H1 (cell line): ENCODE measurements at regions not wholly inside any gene's neighbourhood (a gene's known extent, or its start where the extent isn't known, plus 50 kb on each side); places are given as distances from the start of the nearest gene placed in this dataset.

Source experiments
- CTCF ChIA-PET: fragments of 300-600 bp; sonication (Branson Sonifier 250); formaldehyde crosslinking; loops from one replicate; lab custom pipeline; 2021; ENCODE audit not compliant: partially characterized antibody; lab: Charles Lee
- POLR2A ChIA-PET: fragments of 300-600 bp; sonication (Branson Sonifier 250); formaldehyde crosslinking; loops from one replicate; lab custom pipeline; 2021; ENCODE audit warnings: inconsistent platforms; ENCODE audit not compliant: partially characterized antibody; lab: Charles Lee
- DNase-seq, 2 experiments: peaks; one replicate each; pipeline versions ENCODE4 v3.0.0 to v3.0.0-alpha.2; 2010 to 2022; ENCODE audit warnings: low spot score in 2 of 2, low read depth in 1 of 2, mixed read lengths in 1 of 2
- FAIRE-seq: peaks from 2 replicates; lab custom pipeline; 2011; peaks lifted over from hg19 to GRCh38; lab: Jason Lieb, UNC
- H2AFZ ChIP-seq: 2 replicates; pipeline ENCODE4 v1.8.1; 2012; ENCODE audit warnings: low read length, inconsistent platforms
- H2AK5ac ChIP-seq: 2 replicates; pipeline ENCODE4 v1.6.1; 2013; ENCODE audit warnings: low read depth, low read length
- H2BK120ac ChIP-seq: replicated peaks from 2 replicates; pipeline ENCODE3; 2013; ENCODE audit warnings: low read depth, low read length, inconsistent platforms
- H2BK12ac ChIP-seq: 2 replicates; pipeline ENCODE4 v1.6.1; 2013; ENCODE audit warnings: low read depth, low read length
- H2BK15ac ChIP-seq: 2 replicates; pipeline ENCODE4 v1.6.1; 2013; ENCODE audit warnings: low read length
- H2BK20ac ChIP-seq: 2 replicates; pipeline ENCODE4 v1.6.1; 2013; ENCODE audit warnings: low read length
- H2BK5ac ChIP-seq: 2 replicates; pipeline ENCODE4 v1.6.1; 2013; ENCODE audit warnings: low read depth, low read length
- H3K14ac ChIP-seq: 2 replicates; pipeline ENCODE4 v1.6.1; 2013; ENCODE audit warnings: inconsistent platforms; ENCODE audit not compliant: insufficient read length
- H3K18ac ChIP-seq: 2 replicates; pipeline ENCODE4 v1.6.1; 2013; ENCODE audit warnings: low read length; ENCODE audit errors: extremely low read depth
- H3K23ac ChIP-seq: 2 replicates; pipeline ENCODE4 v1.6.1; 2013; ENCODE audit warnings: inconsistent platforms; ENCODE audit not compliant: insufficient read length
- H3K23me2 ChIP-seq: 2 replicates; pipeline ENCODE4 v1.6.1; 2013; ENCODE audit warnings: low read depth, low read length
- H3K27ac ChIP-seq: 2 replicates; pipeline ENCODE4 v1.6.1; 2011; ENCODE audit warnings: low read depth, low read length, inconsistent platforms
- H3K27me3 ChIP-seq, 4 experiments: replicated peaks in 1 of 4; 1 replicate in 1 of 4; 2 replicates in 3 of 4; pipeline versions ENCODE4 v1.6.1 to v1.8.1; 2011 to 2013; ENCODE audit warnings: low read length in 3 of 4, mild to moderate bottlenecking in 3 of 4, inconsistent platforms in 2 of 4, mixed read lengths in 2 of 4, moderate library complexity in 1 of 4; ENCODE audit not compliant: control insufficient read depth in 3 of 4, insufficient read depth in 3 of 4; ENCODE audit errors: extremely low read depth in 1 of 4
- H3K36me3 ChIP-seq, 4 experiments: 2 replicates each; pipeline versions ENCODE4 v1.6.1 to v1.8.1; 2011 to 2013; ENCODE audit warnings: mild to moderate bottlenecking in 4 of 4, low read length in 3 of 4, moderate library complexity in 2 of 4, control low read depth in 1 of 4, inconsistent platforms in 1 of 4; ENCODE audit not compliant: insufficient read depth in 4 of 4, control insufficient read depth in 2 of 4
- H3K4ac ChIP-seq: replicated peaks from 2 replicates; pipeline ENCODE3; 2013; ENCODE audit warnings: low read length, low read depth, mixed read lengths, inconsistent platforms; ENCODE audit not compliant: insufficient read length
- H3K4me1 ChIP-seq, 4 experiments: replicated peaks in 1 of 4; 1 replicate in 1 of 4; 2 replicates in 3 of 4; pipeline versions ENCODE4 v1.6.1 to v1.8.1; 2011 to 2013; ENCODE audit warnings: low read length in 3 of 4, inconsistent platforms in 2 of 4, mixed read lengths in 1 of 4; ENCODE audit not compliant: insufficient read depth in 4 of 4, control insufficient read depth in 3 of 4
- H3K4me2 ChIP-seq, 2 experiments: 2 replicates each; pipeline versions ENCODE4 v1.6.1 to v1.8.1; 2011 to 2013; ENCODE audit warnings: low read depth in 2 of 2, low read length in 2 of 2, control low read depth in 1 of 2, inconsistent platforms in 1 of 2, mild to moderate bottlenecking in 1 of 2; ENCODE audit not compliant: insufficient read depth in 1 of 2
- H3K4me3 ChIP-seq, 4 experiments: fragments of 200-600, 300-600 bp in 1 of 4; sonication (generic), shearing (Covaris generic), sonication (Bioruptor Twin) in 1 of 4; 2 replicates each; pipeline versions ENCODE4 v1.5.1 to v1.8.1; 2011 to 2016; ENCODE audit warnings: low read length in 4 of 4, low read depth in 3 of 4, control low read depth in 2 of 4, inconsistent platforms in 2 of 4, mild to moderate bottlenecking in 2 of 4, mixed read lengths in 1 of 4, moderate library complexity in 1 of 4; ENCODE audit not compliant: insufficient read depth in 2 of 4; ENCODE audit errors: extremely low read depth in 1 of 4
- H3K56ac ChIP-seq: replicated peaks from 2 replicates; pipeline ENCODE3; 2013; ENCODE audit warnings: low read depth, mild to moderate bottlenecking, mixed read lengths, low read length, inconsistent platforms; ENCODE audit not compliant: insufficient read length
- H3K79me1 ChIP-seq: 2 replicates; pipeline ENCODE4 v1.6.1; 2013; ENCODE audit warnings: low read depth, low read length, control low read depth
- H3K79me2 ChIP-seq, 2 experiments: 2 replicates each; pipeline versions ENCODE4 v1.6.1 to v1.8.1; 2012 to 2013; ENCODE audit warnings: low read length in 2 of 2, mild to moderate bottlenecking in 2 of 2, inconsistent platforms in 1 of 2; ENCODE audit not compliant: insufficient read depth in 2 of 2, control insufficient read depth in 1 of 2
- H3K9ac ChIP-seq, 4 experiments: replicated peaks in 1 of 4; 1 replicate in 1 of 4; 2 replicates in 3 of 4; pipeline versions ENCODE4 v1.6.1 to v1.8.1; 2011 to 2013; ENCODE audit warnings: low read depth in 3 of 4, low read length in 3 of 4, control low read depth in 2 of 4, mild to moderate bottlenecking in 2 of 4, moderate library complexity in 2 of 4, inconsistent platforms in 1 of 4; ENCODE audit errors: extremely low read depth in 1 of 4
- H3K9me3 ChIP-seq, 2 experiments: 2 replicates each; pipeline versions ENCODE4 v1.6.1 to v1.8.1; 2012 to 2013; ENCODE audit warnings: mild to moderate bottlenecking in 2 of 2, moderate library complexity in 2 of 2, control low read depth in 1 of 2, inconsistent platforms in 1 of 2, low read depth in 1 of 2, low read length in 1 of 2, mixed read lengths in 1 of 2; ENCODE audit not compliant: insufficient read depth in 2 of 2
- H4K20me1 ChIP-seq, 2 experiments: replicated peaks in 1 of 2; 2 replicates each; pipeline versions ENCODE3 to v1.8.1; 2011 to 2013; ENCODE audit warnings: inconsistent platforms in 2 of 2, low read length in 2 of 2, mild to moderate bottlenecking in 1 of 2; ENCODE audit not compliant: insufficient read depth in 2 of 2, control insufficient read depth in 1 of 2
- H4K5ac ChIP-seq: 2 replicates; pipeline ENCODE4 v1.6.1; 2013; ENCODE audit warnings: low read length, low read depth, mixed read lengths, inconsistent platforms; ENCODE audit not compliant: insufficient read length
- H4K8ac ChIP-seq: 2 replicates; pipeline ENCODE4 v1.8.0; 2013; ENCODE audit warnings: mild to moderate bottlenecking, moderate library complexity, low read length, inconsistent platforms; ENCODE audit not compliant: insufficient read depth; ENCODE audit errors: extremely low read depth
- H4K91ac ChIP-seq: replicated peaks from 2 replicates; pipeline ENCODE3; 2013; ENCODE audit warnings: low read length, mixed read lengths, inconsistent platforms; ENCODE audit not compliant: insufficient read length
- CHD2 ChIP-seq: IDR thresholded peaks from 2 replicates; pipeline ENCODE4 v1.6.1; 2012; ENCODE audit warnings: low read length, improper control_type of control experiment
- RBBP5 ChIP-seq: IDR thresholded peaks from 2 replicates; pipeline ENCODE4 v1.7.1; 2012; ENCODE audit warnings: low read depth, mild to moderate bottlenecking, inconsistent platforms, low read length, moderate library complexity, borderline replicate concordance
- SIN3A ChIP-seq, 2 experiments: IDR thresholded peaks in 1 of 2; conservative IDR thresholded peaks in 1 of 2; 2 replicates each; pipeline ENCODE4 v1.6.1; 2011 to 2012; ENCODE audit warnings: low read length in 2 of 2, improper control_type of control experiment in 1 of 2, low read depth in 1 of 2, mild to moderate bottlenecking in 1 of 2
- TAF1 ChIP-seq: IDR thresholded peaks from 2 replicates; pipeline ENCODE4 v1.6.1; 2011; ENCODE audit warnings: mild to moderate bottlenecking, low read depth, low read length
- WGBS, 2 experiments: shearing (Covaris generic) in 1 of 2; methylation state at CpG; one replicate each; pipeline versions ENCODE4 v1.1.6 to v1.1.7; 2013 to 2015; ENCODE audit warnings: low lambda C conversion rate in 2 of 2, mixed read lengths in 2 of 2, inconsistent platforms in 1 of 2, low coverage in 1 of 2, missing lambda C conversion rate in 1 of 2; ENCODE audit not compliant: insufficient replicate concordance in 2 of 2, insufficient coverage in 1 of 2, insufficient read length in 1 of 2; ENCODE audit errors: extremely low coverage in 1 of 2, missing lambda C conversion rate in 1 of 2; 5-methylcytosine and 5-hydroxymethylcytosine counted together

- POLR2A ChIA-PET = no interaction called here
- no peak overlapping the region for H3K4me2 ChIP-seq
- H3K14ac ChIP-seq = no peak overlapping the region
- no peak overlapping the region for H3K4ac ChIP-seq
- no peak overlapping the region for H2AFZ ChIP-seq
- H3K23ac ChIP-seq = no peak overlapping the region
- no peak overlapping the region for H2BK20ac ChIP-seq
- 0 out of 2 replicates have a peak overlapping the region, but pooled peaks have one; percentile 31 for H2BK15ac ChIP-seq
- CTCF ChIA-PET = no interaction called here
- H4K91ac ChIP-seq = no peak overlapping the region
- no peak overlapping the region for H2AK5ac ChIP-seq
- no peak overlapping the region for H3K18ac ChIP-seq
- 0 out of 4 replicates have a peak, but pooled peaks cover 0 to 7% of the 10 kb centered on the region in 2 experiments for H3K9me3 ChIP-seq
- TF ChIP-seq RBBP5 = no peak
- TF ChIP-seq SIN3A (conservative IDR thresholded peaks at IDR 0.05 in 1 of 2, IDR thresholded peaks at IDR 0.05 in 1 of 2; ENCODE audit: low read depth in 1 of 2, low read length in 2 of 2) = no peak
- no peak for TF ChIP-seq TAF1
- TF ChIP-seq CHD2 = no peak
- no peak overlapping the region for H4K5ac ChIP-seq
- no peak overlapping the region for H3K4me3 ChIP-seq
- DNase-seq (no peak), FAIRE-seq (no peak)
- H3K79me1 ChIP-seq = no peaks in the 10 kb centered on the region
- H4K20me1 ChIP-seq = peaks cover 0 to 9% of the 10 kb centered on the region in 2 experiments
- 0 out of 7 replicates have a peak, but pooled peaks cover 0 to 2% (median 0%) of the 10 kb centered on the region in 4 experiments for H3K27me3 ChIP-seq
- 0 out of 7 replicates have a peak, but pooled peaks cover 0 to 3% (median 0%) of the 10 kb centered on the region in 4 experiments for H3K4me1 ChIP-seq
- 92% methylated on average over 10 of the region's 10 CpGs; no CpG with 5 or more reads in 1 of the 2 experiments for WGBS, 2 experiments
- H3K27ac ChIP-seq = no peak overlapping the region
- no peak overlapping the region for H3K56ac ChIP-seq
- H2BK5ac ChIP-seq = no peak overlapping the region
- H4K8ac ChIP-seq = no peak overlapping the region
- no peak overlapping the region for H2BK12ac ChIP-seq
- H3K79me2 ChIP-seq = no peaks in the 10 kb centered on the region
- no peak overlapping the region for H2BK120ac ChIP-seq
- no peaks in the 10 kb centered on the region for H3K36me3 ChIP-seq
- no peak overlapping the region for H3K9ac ChIP-seq
- peaks cover 11% of the 10 kb centered on the region; the same call in 1 of the 2 replicates for H3K23me2 ChIP-seq
Measured at GRCh38 chr16:51243936-51244436, 92.9 kb upstream of the SALL1 start.
